Panc1 (cell line): ENCODE measurements at regions not wholly inside any gene's neighbourhood (a gene's known extent, or its start where the extent isn't known, plus 50 kb on each side); places are given as distances from the start of the nearest gene placed in this dataset.

Experiments
- ATAC-seq: fragments of 200-7000 bp; cut with Tn5 transposase; 2 replicates; pipeline ENCODE4 v1.9.1; 2020; ENCODE audit warnings: mild to moderate bottlenecking, moderate library complexity
- BruUV-seq: library from RNA; stranded (reverse); fragments of 400-500 nt; replicated peaks from 2 replicates; lab custom pipeline; 2021; lab: Mats Ljungman, UMichigan
- CTCF ChIA-PET: fragments of 300-600 bp; sonication (Branson Sonifier 250); formaldehyde crosslinking; loops from one replicate; lab custom pipeline; 2022; ENCODE audit warnings: antibody characterized with exemption; lab: Charles Lee
- POLR2A ChIA-PET: fragments of 300-600 bp; sonication (Branson Sonifier 250); formaldehyde crosslinking; loops from one replicate; lab custom pipeline; 2022; ENCODE audit warnings: antibody characterized with exemption; lab: Charles Lee
- DNase-seq: peaks from one replicate; pipeline ENCODE4 v3.0.0-alpha.2; 2010; ENCODE audit warnings: low read depth, low spot score
- H3K27ac ChIP-seq: 2 replicates; pipeline ENCODE4 v1.5.1; 2011; ENCODE audit warnings: mild to moderate bottlenecking, low read length, inconsistent platforms
- H3K27me3 ChIP-seq: fragments of 200-500 bp; sonication (Bioruptor generic); 2 replicates; pipeline ENCODE4 v1.6.0; 2014; ENCODE audit warnings: low read length, inconsistent platforms; ENCODE audit not compliant: control insufficient read depth, insufficient read depth
- H3K36me3 ChIP-seq: fragments of 200-500 bp; sonication (Bioruptor generic); 2 replicates; pipeline ENCODE4 v1.5.1; 2014; ENCODE audit warnings: inconsistent platforms, mild to moderate bottlenecking, low read length, moderate library complexity; ENCODE audit not compliant: control insufficient read depth, insufficient read depth
- H3K4me1 ChIP-seq: 2 replicates; pipeline ENCODE4 v1.5.1; 2011; ENCODE audit warnings: inconsistent platforms, mild to moderate bottlenecking, low read length, moderate library complexity; ENCODE audit not compliant: control insufficient read depth, insufficient read depth
- H3K4me3 ChIP-seq, 2 experiments: 2 replicates each; pipeline ENCODE4 v1.5.1; 2011 to 2012; ENCODE audit warnings: low read depth in 2 of 2, low read length in 2 of 2, mild to moderate bottlenecking in 2 of 2, inconsistent platforms in 1 of 2, moderate library complexity in 1 of 2
- H3K9me3 ChIP-seq: fragments of 200-500 bp; sonication (Bioruptor generic); 2 replicates; pipeline ENCODE4 v1.5.1; 2014; ENCODE audit warnings: low read depth, mild to moderate bottlenecking, inconsistent platforms, low read length, moderate library complexity; ENCODE audit not compliant: control insufficient read depth, insufficient read depth
- POLR2AphosphoS5 ChIP-seq: IDR thresholded peaks from 2 replicates; pipeline ENCODE4 v1.6.1; 2012; ENCODE audit warnings: mild to moderate bottlenecking, low read depth, low read length, moderate library complexity
- SIN3A ChIP-seq: IDR thresholded peaks from 2 replicates; pipeline ENCODE4 v1.6.1; 2012; ENCODE audit warnings: low read depth, mild to moderate bottlenecking, low read length, moderate library complexity, borderline replicate concordance; ENCODE audit not compliant: insufficient read depth
- TCF7L2 ChIP-seq: IDR thresholded peaks from 2 replicates; pipeline ENCODE4 v1.6.1; 2011; ENCODE audit warnings: mild to moderate bottlenecking, low read depth, low read length, inconsistent platforms
- in situ Hi-C: cut with HindIII; loops from 2 replicates; pipeline ENCODE4 v1.10.0; 2016; ENCODE audit warnings: low sequenced_read_pairs, low pct_unique_long_range_greater_than_20kb
- intact Hi-C: fragments of 100-400 bp; cut with micrococcal nuclease; formaldehyde crosslinking; loops from one replicate; pipeline ENCODE4 v1.10.0; 2022; ENCODE audit not compliant: unreplicated experiment
- TF ChIP-seq, protein P1 (sequence below), 2 experiments: IDR thresholded peaks; 2 replicates each; pipeline ENCODE4 v1.6.1; 2011 to 2012; ENCODE audit warnings: low read depth in 2 of 2, control low read depth in 1 of 2, low read length in 1 of 2, mild to moderate bottlenecking in 1 of 2, moderate library complexity in 1 of 2; ENCODE audit not compliant: insufficient read depth in 1 of 2
- TF ChIP-seq, protein P2 (sequence below): fragments of 450-650 bp; IDR thresholded peaks from 2 replicates; pipeline ENCODE4 v1.5.1; 2017; ENCODE audit warnings: mild to moderate bottlenecking

DNA sequence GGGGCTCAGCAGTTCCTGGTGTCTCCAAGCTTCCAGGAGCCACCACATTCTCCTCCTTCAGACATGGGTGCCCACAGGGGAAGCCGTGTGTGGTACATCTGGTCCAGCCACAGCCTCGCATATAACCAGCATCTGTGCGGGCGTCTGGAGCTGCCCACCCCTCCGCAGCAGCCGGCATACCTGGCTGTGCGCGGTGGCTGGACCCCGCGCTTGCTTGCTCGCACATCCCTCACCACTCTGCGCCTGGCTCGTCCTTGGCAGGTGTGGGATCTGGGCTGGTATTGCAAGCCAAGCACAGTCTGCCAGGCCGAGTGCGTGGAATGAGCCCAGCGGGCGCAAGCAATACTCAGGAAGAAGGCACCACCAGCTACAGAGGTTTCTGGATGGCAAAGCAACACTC, 117.7 kb upstream of the MBL2 start:
- Histone ChIP-seq H3K4me3 (no peak overlapping the region), H3K27ac (no peak overlapping the region), H3K4me1 (no peaks in the 10 kb centered on the region), H3K36me3 (no peaks in the 10 kb centered on the region), H3K9me3 (no peaks in the 10 kb centered on the region), H3K27me3 (no peaks in the 10 kb centered on the region)
- ChIA-PET POLR2A (no interaction called here), CTCF (no interaction called here)
- TF ChIP-seq SIN3A (no peak), TCF7L2 (no peak), POLR2AphosphoS5 (no peak)
- TF ChIP-seq, protein P1, sequence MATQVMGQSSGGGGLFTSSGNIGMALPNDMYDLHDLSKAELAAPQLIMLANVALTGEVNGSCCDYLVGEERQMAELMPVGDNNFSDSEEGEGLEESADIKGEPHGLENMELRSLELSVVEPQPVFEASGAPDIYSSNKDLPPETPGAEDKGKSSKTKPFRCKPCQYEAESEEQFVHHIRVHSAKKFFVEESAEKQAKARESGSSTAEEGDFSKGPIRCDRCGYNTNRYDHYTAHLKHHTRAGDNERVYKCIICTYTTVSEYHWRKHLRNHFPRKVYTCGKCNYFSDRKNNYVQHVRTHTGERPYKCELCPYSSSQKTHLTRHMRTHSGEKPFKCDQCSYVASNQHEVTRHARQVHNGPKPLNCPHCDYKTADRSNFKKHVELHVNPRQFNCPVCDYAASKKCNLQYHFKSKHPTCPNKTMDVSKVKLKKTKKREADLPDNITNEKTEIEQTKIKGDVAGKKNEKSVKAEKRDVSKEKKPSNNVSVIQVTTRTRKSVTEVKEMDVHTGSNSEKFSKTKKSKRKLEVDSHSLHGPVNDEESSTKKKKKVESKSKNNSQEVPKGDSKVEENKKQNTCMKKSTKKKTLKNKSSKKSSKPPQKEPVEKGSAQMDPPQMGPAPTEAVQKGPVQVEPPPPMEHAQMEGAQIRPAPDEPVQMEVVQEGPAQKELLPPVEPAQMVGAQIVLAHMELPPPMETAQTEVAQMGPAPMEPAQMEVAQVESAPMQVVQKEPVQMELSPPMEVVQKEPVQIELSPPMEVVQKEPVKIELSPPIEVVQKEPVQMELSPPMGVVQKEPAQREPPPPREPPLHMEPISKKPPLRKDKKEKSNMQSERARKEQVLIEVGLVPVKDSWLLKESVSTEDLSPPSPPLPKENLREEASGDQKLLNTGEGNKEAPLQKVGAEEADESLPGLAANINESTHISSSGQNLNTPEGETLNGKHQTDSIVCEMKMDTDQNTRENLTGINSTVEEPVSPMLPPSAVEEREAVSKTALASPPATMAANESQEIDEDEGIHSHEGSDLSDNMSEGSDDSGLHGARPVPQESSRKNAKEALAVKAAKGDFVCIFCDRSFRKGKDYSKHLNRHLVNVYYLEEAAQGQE (IDR thresholded peaks at IDR 0.05; ENCODE audit: insufficient read depth in 1 of 2, low read depth in 2 of 2, low read length in 1 of 2): no peak
- TF ChIP-seq, protein P2, sequence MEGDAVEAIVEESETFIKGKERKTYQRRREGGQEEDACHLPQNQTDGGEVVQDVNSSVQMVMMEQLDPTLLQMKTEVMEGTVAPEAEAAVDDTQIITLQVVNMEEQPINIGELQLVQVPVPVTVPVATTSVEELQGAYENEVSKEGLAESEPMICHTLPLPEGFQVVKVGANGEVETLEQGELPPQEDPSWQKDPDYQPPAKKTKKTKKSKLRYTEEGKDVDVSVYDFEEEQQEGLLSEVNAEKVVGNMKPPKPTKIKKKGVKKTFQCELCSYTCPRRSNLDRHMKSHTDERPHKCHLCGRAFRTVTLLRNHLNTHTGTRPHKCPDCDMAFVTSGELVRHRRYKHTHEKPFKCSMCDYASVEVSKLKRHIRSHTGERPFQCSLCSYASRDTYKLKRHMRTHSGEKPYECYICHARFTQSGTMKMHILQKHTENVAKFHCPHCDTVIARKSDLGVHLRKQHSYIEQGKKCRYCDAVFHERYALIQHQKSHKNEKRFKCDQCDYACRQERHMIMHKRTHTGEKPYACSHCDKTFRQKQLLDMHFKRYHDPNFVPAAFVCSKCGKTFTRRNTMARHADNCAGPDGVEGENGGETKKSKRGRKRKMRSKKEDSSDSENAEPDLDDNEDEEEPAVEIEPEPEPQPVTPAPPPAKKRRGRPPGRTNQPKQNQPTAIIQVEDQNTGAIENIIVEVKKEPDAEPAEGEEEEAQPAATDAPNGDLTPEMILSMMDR: no peak
- intact Hi-C loops: no loop called here
- in situ Hi-C loops: no loop called here
- ATAC-seq: peak; percentile 34; the same call in 1 of the 2 replicates
- DNase-seq: no peak
- BruUV-seq: no TSS peak

DNA sequence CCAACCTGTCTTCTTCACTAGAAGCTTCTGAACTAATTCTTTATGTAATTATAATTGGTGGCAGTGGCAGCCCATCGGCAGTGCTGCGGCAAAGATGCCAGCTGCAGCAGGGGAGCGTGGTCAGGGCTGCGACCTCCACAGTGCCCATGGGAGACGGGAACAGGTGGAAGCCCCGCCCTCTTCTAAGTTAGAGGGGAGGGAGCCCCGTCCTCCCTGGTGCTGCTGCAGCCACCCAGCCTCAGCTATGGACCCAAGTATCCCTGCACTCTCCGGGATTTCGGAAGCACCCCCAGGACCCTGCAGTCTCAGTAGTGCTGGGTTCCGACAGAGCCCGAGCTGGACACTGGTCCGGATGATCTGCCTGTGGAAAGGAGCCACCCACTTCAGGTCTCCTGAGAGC, 117.0 kb upstream of the MBL2 start:
- Histone ChIP-seq H3K9me3 (no peaks in the 10 kb centered on the region), H3K27ac (no peak overlapping the region), H3K4me1 (peaks cover under 1% of the 10 kb centered on the region; the same call in 1 of the 2 replicates), H3K36me3 (no peaks in the 10 kb centered on the region), H3K27me3 (no peaks in the 10 kb centered on the region), H3K4me3 (no peak overlapping the region)
- POLR2A ChIA-PET: no interaction called here
- CTCF ChIA-PET: no interaction called here
- in situ Hi-C loops: no loop called here
- TF ChIP-seq TCF7L2: no peak
- TF ChIP-seq, protein P2: no peak
- BruUV-seq: no TSS peak
- intact Hi-C loops: loop anchor here (10.0 kb wide), 2 partner anchors 315 to 715 kb away; no protein-coding TSS in a partner anchor
- DNase-seq (no peak), ATAC-seq (no peak)
